Muscle of leg (tissue), 3 donors: ENCODE measurements at regions not wholly inside any gene's neighbourhood (a gene's known extent, or its start where the extent isn't known, plus 50 kb on each side); places are given as distances from the start of the nearest gene placed in this dataset.
A peak's percentile ranks its signal among the peaks of the same experiment; 100 is the strongest.

ENCODE experiments used
- DNase-seq: peaks from one replicate; pipeline ENCODE4 v3.0.0; 2013
- H3K27ac ChIP-seq: one replicate; pipeline ENCODE4 v1.5.1; 2013; ENCODE audit warnings: mild to moderate bottlenecking, low read length, control low read depth
- H3K27me3 ChIP-seq: one replicate; pipeline ENCODE4 v1.6.1; 2013; ENCODE audit warnings: low read length; ENCODE audit not compliant: control insufficient read depth, insufficient read depth
- H3K36me3 ChIP-seq: one replicate; pipeline ENCODE4 v1.6.1; 2013; ENCODE audit warnings: low read length; ENCODE audit not compliant: control insufficient read depth, insufficient read depth
- H3K4me1 ChIP-seq: one replicate; pipeline ENCODE4 v1.6.1; 2013; ENCODE audit warnings: low read length; ENCODE audit not compliant: control insufficient read depth, insufficient read depth
- H3K4me3 ChIP-seq: one replicate; pipeline ENCODE4 v1.5.1; 2013; ENCODE audit warnings: low read length, control low read depth
- H3K9me3 ChIP-seq: replicated peaks from 2 replicates; pipeline ENCODE4 v1.6.1; 2013; ENCODE audit warnings: low read depth, low read length; ENCODE audit not compliant: control insufficient read depth
- WGBS: methylation state at CpG from one replicate; pipeline ENCODE4 v1.1.5; 2013; ENCODE audit warnings: missing lambda C conversion rate; ENCODE audit not compliant: insufficient coverage; 5-methylcytosine and 5-hydroxymethylcytosine counted together

- Histone ChIP-seq H3K27ac (no peak overlapping the region), H3K9me3 (no peaks in the 10 kb centered on the region), H3K4me3 (no peak overlapping the region), H3K27me3 (no peaks in the 10 kb centered on the region), H3K36me3 (no peaks in the 10 kb centered on the region), H3K4me1 (no peaks in the 10 kb centered on the region)
- DNase-seq: no peak
Measured at GRCh38 chr21:24896735-24897124, 710.6 kb downstream of the MRPL39 start.

DNA sequence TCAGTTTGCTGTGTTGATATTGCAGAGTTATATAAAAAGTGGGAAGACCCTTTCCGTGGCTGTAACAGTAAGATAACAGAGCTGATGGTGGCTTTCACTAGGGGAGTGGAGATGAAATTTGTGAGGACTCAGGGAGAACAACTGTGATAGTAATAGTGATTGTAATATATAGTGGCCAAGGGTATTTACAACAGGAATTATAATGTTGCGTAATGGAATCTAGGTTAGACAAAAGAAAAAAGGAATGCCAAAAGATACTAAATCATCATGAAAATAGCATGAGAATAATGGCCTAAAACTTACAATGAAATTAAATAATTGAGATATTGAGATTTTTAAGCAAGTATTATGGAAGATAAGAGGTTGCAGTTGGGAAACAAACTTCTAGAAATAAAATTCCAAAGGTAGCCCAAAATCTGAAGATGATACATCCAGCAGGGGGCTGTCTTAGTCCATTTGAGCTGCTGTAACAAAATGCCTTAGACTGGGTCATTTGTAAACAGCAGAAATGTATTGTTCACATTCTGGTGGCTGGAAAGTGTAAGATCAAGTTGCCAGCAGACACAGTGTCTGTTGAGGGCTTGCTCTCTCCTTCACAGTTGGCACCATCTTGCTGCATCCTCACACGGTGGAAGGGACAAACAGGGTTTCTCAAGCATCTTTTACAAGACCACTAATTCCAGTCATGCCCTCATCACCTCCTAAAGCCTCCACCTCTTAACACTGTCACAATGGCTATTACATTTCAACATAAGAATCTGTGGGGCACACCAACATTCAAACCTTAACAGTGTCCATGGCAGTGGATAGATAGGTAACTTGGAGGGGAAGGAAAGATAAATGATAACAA, 711.2 kb downstream of the MRPL39 start:
- 42% methylated on average over 2 of the region's 3 CpGs for WGBS
- Histone ChIP-seq H3K4me3 (no peak overlapping the region), H3K27ac (no peak overlapping the region), H3K4me1 (no peaks in the 10 kb centered on the region), H3K9me3 (no peaks in the 10 kb centered on the region), H3K36me3 (no peaks in the 10 kb centered on the region), H3K27me3 (no peaks in the 10 kb centered on the region)
- DNase-seq: peak; percentile 10

DNA sequence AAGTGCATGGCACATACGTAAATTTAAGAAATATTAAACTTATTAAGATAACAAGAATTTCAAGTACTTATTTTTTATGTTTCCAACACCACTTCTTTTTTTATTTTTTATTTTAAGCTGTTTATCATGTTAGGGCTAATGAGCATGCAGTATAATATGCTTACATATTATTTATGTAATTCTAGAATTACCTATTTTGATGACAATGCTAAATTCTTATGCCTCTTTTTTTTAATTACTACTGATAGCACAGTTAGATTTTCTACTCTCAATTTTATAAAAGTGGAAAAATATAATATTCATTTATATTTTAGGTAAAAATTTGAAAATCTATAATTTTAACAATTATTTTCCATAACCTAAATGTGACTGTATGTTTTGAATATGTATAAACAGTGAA, 713.0 kb downstream of the MRPL39 start:
- no peaks in the 10 kb centered on the region for H3K9me3 ChIP-seq
- no CpG with 5 or more reads among the region's 1 CpG for WGBS
- H3K36me3 ChIP-seq: no peaks in the 10 kb centered on the region
- no peak for DNase-seq
- H3K27ac ChIP-seq: no peak overlapping the region
- H3K27me3 ChIP-seq: no peaks in the 10 kb centered on the region
- no peaks in the 10 kb centered on the region for H3K4me1 ChIP-seq
- H3K4me3 ChIP-seq: no peak overlapping the region

DNA sequence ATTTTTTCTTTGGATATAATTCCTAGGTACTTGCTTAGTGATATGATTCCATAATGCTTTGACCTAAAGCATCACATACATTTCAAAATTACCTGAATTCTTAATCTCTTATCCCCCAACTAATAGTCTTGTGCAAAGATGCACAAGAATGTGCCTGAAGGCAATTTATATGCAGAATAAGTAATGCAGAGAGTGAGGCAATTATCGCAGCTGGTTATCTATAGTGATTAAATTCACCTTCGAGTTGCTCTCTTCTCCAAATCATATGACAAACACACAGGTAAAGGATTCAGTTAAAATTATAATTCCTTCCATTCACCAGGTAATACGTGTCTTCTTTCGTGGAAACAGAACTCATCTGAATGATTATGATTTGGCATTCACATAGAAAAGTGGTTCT, 717.3 kb downstream of the MRPL39 start:
- Histone ChIP-seq H3K4me3 (no peak overlapping the region), H3K27ac (no peak overlapping the region), H3K9me3 (no peaks in the 10 kb centered on the region), H3K36me3 (no peaks in the 10 kb centered on the region), H3K27me3 (no peaks in the 10 kb centered on the region), H3K4me1 (no peaks in the 10 kb centered on the region)
- DNase-seq: no peak
- WGBS: no CpG with 5 or more reads among the region's 4 CpGs

- Histone ChIP-seq H3K27me3 (no peaks in the 10 kb centered on the region), H3K36me3 (no peaks in the 10 kb centered on the region), H3K27ac (no peak overlapping the region), H3K9me3 (no peaks in the 10 kb centered on the region), H3K4me3 (no peak overlapping the region), H3K4me1 (no peaks in the 10 kb centered on the region)
- no peak for DNase-seq
- no CpG with 5 or more reads among the region's 2 CpGs for WGBS
Measured at GRCh38 chr21:24881506-24881905, 725.8 kb downstream of the MRPL39 start.

DNA sequence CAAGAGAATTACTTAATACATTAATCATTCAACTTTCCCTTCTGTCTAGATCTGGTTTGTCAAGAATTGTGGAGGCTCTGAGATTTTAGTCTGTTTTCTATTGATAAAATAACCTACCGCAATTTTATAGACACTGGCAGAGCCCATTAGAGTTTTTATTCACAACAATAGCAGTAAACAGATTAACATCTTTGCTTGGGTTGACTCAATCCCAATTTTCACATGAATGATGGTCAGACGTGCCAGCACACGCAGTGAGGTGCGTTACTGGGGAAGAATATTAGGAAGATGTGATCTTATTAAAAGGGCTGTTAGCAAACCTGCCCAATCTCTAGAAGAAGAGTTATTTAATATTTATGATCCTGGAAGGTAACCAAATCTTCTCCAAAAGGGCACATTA, 736.6 kb downstream of the MRPL39 start:
- H3K4me1 ChIP-seq: no peaks in the 10 kb centered on the region
- H3K36me3 ChIP-seq: no peaks in the 10 kb centered on the region
- H3K27ac ChIP-seq: no peak overlapping the region
- no peaks in the 10 kb centered on the region for H3K27me3 ChIP-seq
- DNase-seq: no peak
- no CpG with 5 or more reads among the region's 4 CpGs for WGBS
- no peak overlapping the region for H3K4me3 ChIP-seq
- H3K9me3 ChIP-seq: no peaks in the 10 kb centered on the region

- WGBS: 67% methylated on average over 1 of the region's 2 CpGs
- Histone ChIP-seq H3K9me3 (no peaks in the 10 kb centered on the region), H3K27me3 (no peaks in the 10 kb centered on the region), H3K4me3 (no peak overlapping the region), H3K4me1 (no peaks in the 10 kb centered on the region), H3K36me3 (no peaks in the 10 kb centered on the region), H3K27ac (no peak overlapping the region)
- no peak for DNase-seq
Measured at GRCh38 chr21:24869862-24870261, 737.4 kb downstream of the MRPL39 start.

DNA sequence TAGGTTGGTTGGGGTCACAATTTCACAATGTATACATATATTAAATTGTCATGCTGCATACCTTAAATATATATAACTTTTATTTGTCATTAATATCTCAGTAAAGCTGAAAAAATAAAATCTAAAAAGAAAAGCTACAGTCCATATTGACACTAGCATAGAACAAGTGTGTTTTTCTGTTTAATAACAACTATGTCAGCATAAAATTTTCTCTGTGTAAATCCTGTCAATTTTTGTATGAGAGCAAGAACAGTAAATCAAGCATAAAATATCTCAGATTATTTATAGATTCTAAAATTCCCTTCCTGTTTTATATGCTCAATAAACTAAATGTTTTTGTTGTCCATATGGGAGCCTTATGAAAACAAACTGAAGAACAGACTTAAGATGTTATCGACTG, 739.2 kb downstream of the MRPL39 start:
- H3K27ac ChIP-seq: no peak overlapping the region
- no peaks in the 10 kb centered on the region for H3K27me3 ChIP-seq
- H3K4me1 ChIP-seq: no peaks in the 10 kb centered on the region
- no peak for DNase-seq
- no peaks in the 10 kb centered on the region for H3K9me3 ChIP-seq
- no CpG with 5 or more reads among the region's 1 CpG for WGBS
- H3K36me3 ChIP-seq: no peaks in the 10 kb centered on the region
- no peak overlapping the region for H3K4me3 ChIP-seq

DNA sequence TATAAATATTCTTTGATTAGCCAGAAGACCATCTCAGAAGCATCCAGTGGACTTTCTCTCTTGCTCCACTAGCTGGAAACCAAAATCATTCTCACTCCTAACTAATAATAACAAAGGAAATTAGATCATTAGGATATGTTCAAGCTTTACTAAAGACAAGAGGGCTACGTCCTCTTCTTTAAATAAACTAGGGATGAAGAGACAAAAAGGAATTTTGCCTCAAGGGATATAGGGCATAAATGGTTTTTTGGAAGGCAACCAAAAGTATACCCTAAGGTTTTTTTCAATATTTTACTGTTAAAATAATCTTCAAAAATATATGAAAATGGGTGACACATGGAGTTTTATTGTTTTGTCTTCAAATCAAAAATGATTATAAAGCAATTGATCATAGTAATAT, 745.8 kb downstream of the MRPL39 start:
- Histone ChIP-seq H3K4me1 (no peaks in the 10 kb centered on the region), H3K27ac (no peak overlapping the region), H3K4me3 (no peak overlapping the region), H3K27me3 (no peaks in the 10 kb centered on the region), H3K36me3 (no peaks in the 10 kb centered on the region), H3K9me3 (no peaks in the 10 kb centered on the region)
- no CpG with 5 or more reads among the region's 1 CpG for WGBS
- no peak for DNase-seq

- no peaks in the 10 kb centered on the region for H3K9me3 ChIP-seq
- no peaks in the 10 kb centered on the region for H3K4me1 ChIP-seq
- no CpG with 5 or more reads among the region's 1 CpG for WGBS
- no peak for DNase-seq
- H3K27me3 ChIP-seq: no peaks in the 10 kb centered on the region
- no peaks in the 10 kb centered on the region for H3K36me3 ChIP-seq
- H3K27ac ChIP-seq: no peak overlapping the region
- no peak overlapping the region for H3K4me3 ChIP-seq
Measured at GRCh38 chr21:24856326-24856725, 751.0 kb downstream of the MRPL39 start.
